IPS-15b (cell line): ENCODE measurements at regions not wholly inside any gene's neighbourhood (a gene's known extent, or its start where the extent isn't known, plus 50 kb on each side); places are given as distances from the start of the nearest gene placed in this dataset.

Experiments used
- H3K27me3 ChIP-seq: one replicate; pipeline ENCODE4 v1.6.1; 2013; ENCODE audit warnings: low read length; ENCODE audit not compliant: control insufficient read depth, insufficient read depth
- H3K36me3 ChIP-seq: one replicate; pipeline ENCODE4 v1.6.1; 2013; ENCODE audit warnings: low read length; ENCODE audit not compliant: control insufficient read depth, insufficient read depth
- H3K4me1 ChIP-seq: one replicate; pipeline ENCODE4 v1.6.1; 2013; ENCODE audit warnings: mild to moderate bottlenecking, low read length; ENCODE audit not compliant: control insufficient read depth, insufficient read depth
- H3K4me3 ChIP-seq: one replicate; pipeline ENCODE4 v1.5.1; 2013; ENCODE audit warnings: low read depth, low read length
- H3K9ac ChIP-seq: one replicate; pipeline ENCODE4 v1.6.1; 2013; ENCODE audit warnings: low read depth, mild to moderate bottlenecking, low read length
- H3K9me3 ChIP-seq: one replicate; pipeline ENCODE4 v1.6.1; 2013; ENCODE audit warnings: mild to moderate bottlenecking, low read length; ENCODE audit not compliant: control insufficient read depth, insufficient read depth

- Histone ChIP-seq H3K9ac (no peak overlapping the region), H3K4me3 (no peak overlapping the region), H3K36me3 (no peaks in the 10 kb centered on the region), H3K9me3 (no peaks in the 10 kb centered on the region), H3K27me3 (no peaks in the 10 kb centered on the region), H3K4me1 (no peaks in the 10 kb centered on the region)
Measured at GRCh38 chr14:98244162-98244948, 1027.6 kb downstream of the BCL11B start.

- no peak overlapping the region for H3K9ac ChIP-seq
- no peaks in the 10 kb centered on the region for H3K27me3 ChIP-seq
- no peaks in the 10 kb centered on the region for H3K36me3 ChIP-seq
- no peaks in the 10 kb centered on the region for H3K4me1 ChIP-seq
- H3K4me3 ChIP-seq = no peak overlapping the region
- no peaks in the 10 kb centered on the region for H3K9me3 ChIP-seq
Measured at GRCh38 chr14:98244966-98245569, 1026.9 kb downstream of the BCL11B start.

- Histone ChIP-seq H3K4me3 (no peak overlapping the region), H3K9me3 (no peaks in the 10 kb centered on the region), H3K36me3 (no peaks in the 10 kb centered on the region), H3K4me1 (no peaks in the 10 kb centered on the region), H3K27me3 (no peaks in the 10 kb centered on the region), H3K9ac (no peak overlapping the region)
Measured at GRCh38 chr14:98249057-98249456, 1022.9 kb downstream of the BCL11B start.

- Histone ChIP-seq H3K9me3 (no peaks in the 10 kb centered on the region), H3K27me3 (no peaks in the 10 kb centered on the region), H3K4me3 (no peak overlapping the region), H3K9ac (no peak overlapping the region), H3K4me1 (no peaks in the 10 kb centered on the region), H3K36me3 (no peaks in the 10 kb centered on the region)
Measured at GRCh38 chr14:98249476-98249875, 1022.5 kb downstream of the BCL11B start.

GRCh38 chr14:98252820-98253219 lies 1019.2 kb downstream of the BCL11B start:
- Histone ChIP-seq H3K4me1 (no peaks in the 10 kb centered on the region), H3K9me3 (no peaks in the 10 kb centered on the region), H3K4me3 (no peak overlapping the region), H3K9ac (no peak overlapping the region), H3K27me3 (no peaks in the 10 kb centered on the region), H3K36me3 (no peaks in the 10 kb centered on the region)

- Histone ChIP-seq H3K36me3 (no peaks in the 10 kb centered on the region), H3K4me3 (no peak overlapping the region), H3K27me3 (no peaks in the 10 kb centered on the region), H3K4me1 (no peaks in the 10 kb centered on the region), H3K9me3 (no peaks in the 10 kb centered on the region), H3K9ac (no peak overlapping the region)
Measured at GRCh38 chr14:98259881-98260280, 1012.1 kb downstream of the BCL11B start.

- Histone ChIP-seq H3K27me3 (no peaks in the 10 kb centered on the region), H3K4me1 (no peaks in the 10 kb centered on the region), H3K4me3 (no peak overlapping the region), H3K9ac (no peak overlapping the region), H3K9me3 (no peaks in the 10 kb centered on the region), H3K36me3 (no peaks in the 10 kb centered on the region)
Measured at GRCh38 chr14:98262566-98262965, 1009.4 kb downstream of the BCL11B start.

GRCh38 chr14:98269533-98269932 lies 1002.5 kb downstream of the BCL11B start:
- Histone ChIP-seq H3K4me3 (no peak overlapping the region), H3K27me3 (no peaks in the 10 kb centered on the region), H3K4me1 (no peaks in the 10 kb centered on the region), H3K36me3 (no peaks in the 10 kb centered on the region), H3K9me3 (no peaks in the 10 kb centered on the region), H3K9ac (no peak overlapping the region)

GRCh38 chr14:98270201-98270600 lies 1001.8 kb downstream of the BCL11B start:
- H3K27me3 ChIP-seq = no peaks in the 10 kb centered on the region
- H3K9me3 ChIP-seq = no peaks in the 10 kb centered on the region
- H3K4me1 ChIP-seq = no peaks in the 10 kb centered on the region
- no peak overlapping the region for H3K9ac ChIP-seq
- no peaks in the 10 kb centered on the region for H3K36me3 ChIP-seq
- no peak overlapping the region for H3K4me3 ChIP-seq

GRCh38 chr14:98274596-98274995 lies 997.4 kb downstream of the BCL11B start:
- H3K9me3 ChIP-seq = no peaks in the 10 kb centered on the region
- H3K9ac ChIP-seq = no peak overlapping the region
- no peaks in the 10 kb centered on the region for H3K36me3 ChIP-seq
- H3K27me3 ChIP-seq = no peaks in the 10 kb centered on the region
- H3K4me3 ChIP-seq = no peak overlapping the region
- H3K4me1 ChIP-seq = no peaks in the 10 kb centered on the region

GRCh38 chr14:98278800-98279199 lies 993.2 kb downstream of the BCL11B start:
- Histone ChIP-seq H3K27me3 (no peaks in the 10 kb centered on the region), H3K36me3 (no peaks in the 10 kb centered on the region), H3K4me3 (no peak overlapping the region), H3K9me3 (no peaks in the 10 kb centered on the region), H3K4me1 (no peaks in the 10 kb centered on the region), H3K9ac (no peak overlapping the region)

- no peaks in the 10 kb centered on the region for H3K4me1 ChIP-seq
- H3K36me3 ChIP-seq = no peaks in the 10 kb centered on the region
- no peak overlapping the region for H3K9ac ChIP-seq
- H3K9me3 ChIP-seq = no peaks in the 10 kb centered on the region
- H3K4me3 ChIP-seq = no peak overlapping the region
- no peaks in the 10 kb centered on the region for H3K27me3 ChIP-seq
Measured at GRCh38 chr14:98280436-98280835, 991.6 kb downstream of the BCL11B start.
